ENCODE measurements at regions not wholly inside any gene's neighbourhood (a gene's known extent, or its start where the extent isn't known, plus 50 kb on each side); places are given as distances from the start of the nearest gene placed in this dataset.
A peak's percentile ranks its signal among the peaks of the same experiment; 100 is the strongest.

GRCh38 chr15:37550360-37551024 is 383.9 kb upstream of the TMCO5A start:
- intact Hi-C loops (cut with DNase I): no loop called here
- DNase-seq: peak in 3 of 10 donors; percentile 47 to 75 (median 58)

DNA sequence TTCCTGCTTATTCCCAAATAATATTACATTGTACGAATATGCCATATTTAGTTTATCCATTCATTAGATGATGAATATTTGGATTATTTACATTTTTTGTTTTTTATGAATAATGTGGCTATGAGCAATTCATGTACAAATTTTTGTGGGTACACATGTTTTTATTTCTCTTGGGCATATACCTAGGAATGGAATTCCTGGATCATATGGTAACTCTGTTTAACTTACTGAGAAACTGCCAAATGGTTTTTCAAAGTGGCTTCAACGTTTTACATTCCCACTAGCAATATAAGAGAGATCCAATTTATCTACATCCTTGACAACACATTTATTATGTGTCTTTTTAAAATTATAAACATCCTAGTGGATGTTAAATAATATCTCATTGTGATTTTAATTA is 362.0 kb upstream of the TMCO5A start:
- intact Hi-C loops (cut with DNase I): no loop called here
- DNase-seq: no peak

- intact Hi-C loops (cut with DNase I): no loop called here
- DNase-seq: no peak
These were observed 359.5 kb upstream of the TMCO5A start for GRCh38 chr15:37574985-37575384.

DNA sequence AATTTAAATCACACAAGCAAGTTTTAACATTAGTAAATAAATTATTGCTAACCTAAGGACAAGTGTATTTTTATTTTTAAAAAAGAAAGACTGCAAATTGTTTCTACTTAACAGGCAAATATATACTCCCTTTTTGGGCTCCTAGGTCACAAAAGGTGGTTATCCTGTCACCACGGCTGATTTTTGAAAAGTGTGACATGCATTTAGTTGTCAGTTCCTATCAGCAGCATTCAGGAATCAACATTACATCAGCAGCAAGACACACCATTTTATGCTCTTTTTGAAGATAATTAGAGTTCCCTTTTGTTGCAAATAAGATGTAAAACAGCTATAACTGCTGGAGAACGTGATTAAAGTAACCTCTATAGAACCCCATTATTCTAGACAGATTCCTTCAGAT is 357.5 kb upstream of the TMCO5A start:
- DNase-seq: no peak
- intact Hi-C loops (cut with DNase I): no loop called here

- intact Hi-C loops (cut with DNase I): no loop called here
- peak in 2 of 10 donors; percentile 51 to 62 for DNase-seq
These were observed 352.4 kb upstream of the TMCO5A start for GRCh38 chr15:37581866-37582532.

- DNase-seq: peak in 3 of 10 donors; percentile 39 to 76 (median 65)
- intact Hi-C loops (cut with DNase I): no loop called here
These were observed 351.6 kb upstream of the TMCO5A start for GRCh38 chr15:37582852-37583251.

DNA sequence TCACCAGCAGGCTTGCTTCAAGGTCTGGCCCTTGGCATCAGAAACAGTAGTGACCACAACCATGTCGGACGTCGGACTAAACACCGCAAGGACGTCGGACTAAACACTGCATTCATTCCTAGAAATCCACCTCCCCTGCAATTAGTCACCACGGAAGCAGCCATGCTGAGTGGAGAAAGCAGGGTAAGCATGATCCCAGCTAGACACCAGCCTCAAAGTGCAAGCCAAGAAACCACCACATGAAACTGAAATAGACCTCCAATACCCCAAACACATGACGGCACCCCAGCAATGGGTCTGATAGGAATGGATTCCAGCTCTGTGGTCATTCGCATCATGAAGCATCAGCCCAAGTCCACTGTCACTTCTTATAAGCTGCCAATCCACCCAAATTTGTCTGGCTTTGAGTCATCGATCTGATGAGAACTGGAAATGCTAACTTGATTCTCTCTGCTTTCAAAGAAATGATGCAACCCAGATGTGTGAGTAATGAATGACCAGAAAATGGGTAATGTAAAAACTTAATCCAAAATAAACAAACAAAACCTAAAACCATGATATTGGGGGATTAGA is 348.3 kb upstream of the TMCO5A start:
- intact Hi-C loops (cut with DNase I): no loop called here
- DNase-seq: no peak

DNA sequence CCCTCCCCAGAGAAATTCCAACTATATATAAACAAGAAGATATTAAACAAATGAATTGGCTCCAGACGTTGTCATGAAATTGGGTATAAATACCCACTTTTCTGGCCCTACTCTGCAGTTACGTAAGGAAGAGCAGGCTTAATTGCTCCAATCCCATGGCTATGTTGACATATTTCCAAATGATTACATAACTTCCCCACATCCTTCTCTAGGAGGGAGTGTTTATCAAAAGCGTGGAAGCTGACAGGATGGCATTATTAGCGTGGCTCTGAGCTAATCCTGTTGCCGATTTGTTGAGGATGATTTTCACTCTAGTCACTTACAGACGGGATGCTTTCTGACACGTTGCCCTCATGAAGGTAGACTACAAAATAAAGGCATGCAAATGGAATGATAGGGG is 347.5 kb upstream of the TMCO5A start:
- intact Hi-C loops (cut with DNase I): no loop called here
- no peak for DNase-seq

DNA sequence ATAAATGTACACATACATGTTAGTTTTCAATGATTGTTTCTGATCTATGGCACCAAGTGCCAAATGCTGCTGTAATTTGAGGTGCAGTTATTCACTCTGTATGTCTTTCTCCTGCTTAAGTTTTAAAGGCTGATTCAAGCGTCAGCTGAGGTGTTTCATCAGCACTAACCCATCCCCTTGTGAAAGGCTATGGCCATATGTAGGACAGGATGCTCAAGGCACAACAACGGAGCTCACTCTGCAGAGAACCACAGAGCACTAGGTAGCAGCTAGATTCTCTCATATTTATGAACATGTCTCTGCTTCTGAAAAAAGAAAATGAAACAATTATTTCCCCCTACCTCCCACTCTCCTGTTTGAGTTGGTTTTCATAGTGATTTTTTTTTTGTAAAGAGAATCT is 340.0 kb upstream of the TMCO5A start:
- intact Hi-C loops (cut with DNase I): loop anchor here (10.0 kb wide), 1 partner anchor 60 kb away; no protein-coding TSS in a partner anchor

GRCh38 chr15:37595426-37595970 is 338.9 kb upstream of the TMCO5A start:
- intact Hi-C loops (cut with DNase I): loop anchor here (10.0 kb wide), 1 partner anchor 59 kb away; no protein-coding TSS in a partner anchor
- DNase-seq: no peak

More for the DNA sequence above, 340.0 kb upstream of the TMCO5A start:
- DNase-seq: no peak

- intact Hi-C loops (cut with DNase I): loop anchor here (10.0 kb wide), 1 partner anchor 56 kb away; no protein-coding TSS in a partner anchor
- DNase-seq: no peak
These were observed 335.3 kb upstream of the TMCO5A start for GRCh38 chr15:37599156-37599555.

GRCh38 chr15:37616215-37616614 is 318.2 kb upstream of the TMCO5A start:
- intact Hi-C loops (cut with DNase I): no loop called here
- no peak for DNase-seq

- intact Hi-C loops (cut with DNase I): no loop called here
- no peak for DNase-seq
These were observed 316.1 kb upstream of the TMCO5A start for GRCh38 chr15:37618353-37618752.

GRCh38 chr15:37619358-37620042 is 314.9 kb upstream of the TMCO5A start:
- intact Hi-C loops (cut with DNase I): no loop called here
- no peak for DNase-seq

DNA sequence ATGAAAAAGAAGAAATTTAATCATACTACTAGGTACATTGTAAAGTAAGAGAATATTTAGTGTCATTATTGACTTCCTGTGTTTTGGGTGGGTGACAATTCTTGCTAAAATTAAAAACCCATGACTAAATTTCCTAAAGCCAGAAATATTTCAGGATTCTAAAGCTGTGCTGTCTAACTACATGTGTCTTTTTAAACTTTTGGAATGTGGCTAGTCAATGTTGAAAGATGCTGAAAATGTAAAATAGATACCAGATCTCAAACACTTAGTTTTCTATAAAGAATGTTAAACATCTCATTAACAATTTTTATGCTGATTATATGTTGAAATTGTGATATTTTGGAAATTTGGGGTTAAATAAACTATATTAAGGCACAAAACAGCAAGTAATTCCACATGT is 308.9 kb upstream of the TMCO5A start:
- intact Hi-C loops (cut with DNase I): no loop called here
- no peak for DNase-seq

DNA sequence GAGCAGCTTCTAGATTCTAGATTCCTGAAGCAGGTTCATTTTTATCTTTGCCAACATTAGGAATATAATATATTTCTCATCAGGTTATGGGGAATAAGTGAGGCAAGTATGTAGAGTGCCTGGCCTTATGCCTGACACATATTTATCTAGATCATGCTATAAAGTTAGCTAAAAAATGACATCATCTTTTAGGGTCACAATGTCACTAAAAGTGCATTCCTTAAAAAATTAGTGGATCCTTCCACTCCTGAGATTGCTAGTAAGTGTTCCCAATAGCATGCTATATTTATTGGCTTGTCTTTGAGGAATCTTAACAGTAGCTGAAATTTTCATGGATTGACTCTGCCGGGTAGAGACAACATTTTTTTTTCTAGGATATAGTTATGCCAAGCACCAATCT is 305.9 kb upstream of the TMCO5A start:
- DNase-seq: no peak
- intact Hi-C loops (cut with DNase I): no loop called here

- no peak for DNase-seq
- intact Hi-C loops (cut with DNase I): no loop called here
These were observed 297.7 kb upstream of the TMCO5A start for GRCh38 chr15:37636736-37637135.

- DNase-seq: no peak
- intact Hi-C loops (cut with DNase I): no loop called here
These were observed 296.3 kb upstream of the TMCO5A start for GRCh38 chr15:37638116-37638515.

DNA sequence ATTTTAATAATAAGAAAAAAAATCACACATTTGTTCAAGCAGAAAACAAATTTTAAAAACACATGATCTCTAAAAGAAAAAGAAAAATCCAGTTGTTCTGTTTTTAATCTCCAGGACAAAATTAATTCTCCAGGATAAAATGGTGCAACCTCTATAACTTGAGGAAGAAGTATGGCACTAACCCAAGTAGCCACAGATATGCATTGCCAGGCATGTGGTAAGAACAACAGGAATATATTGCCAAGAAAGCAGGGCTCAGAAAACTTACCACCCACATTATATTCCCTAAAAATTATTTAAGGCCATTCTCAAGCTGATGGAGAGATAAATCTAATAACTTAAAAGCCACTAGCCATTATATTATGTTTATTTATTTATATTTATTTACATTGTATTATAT is 295.7 kb upstream of the TMCO5A start:
- intact Hi-C loops (cut with DNase I): no loop called here

GRCh38 chr15:37652646-37653417 is 281.6 kb upstream of the TMCO5A start:
- no peak for DNase-seq
- intact Hi-C loops (cut with DNase I): loop anchor here (10.0 kb wide), 1 partner anchor 58 kb away; no protein-coding TSS in a partner anchor

More for the DNA sequence above, 295.7 kb upstream of the TMCO5A start:
- DNase-seq: no peak
